GM21526 (cell line): ENCODE measurements at regions not wholly inside any gene's neighbourhood (a gene's known extent, or its start where the extent isn't known, plus 50 kb on each side); places are given as distances from the start of the nearest gene placed in this dataset.
"Not testable (repeated sequence)": the region's sequence is repeated elsewhere in the genome, so short reads cannot be mapped to it uniquely, and the experiment has no call there.

Source experiments
- ATAC-seq: cut with Tn5 transposase; IDR thresholded peaks from one replicate; pipeline ENCODE4 v1.9.1; 2021; ENCODE audit warnings: moderate library complexity; ENCODE audit not compliant: unreplicated experiment, low FRiP score

DNA sequence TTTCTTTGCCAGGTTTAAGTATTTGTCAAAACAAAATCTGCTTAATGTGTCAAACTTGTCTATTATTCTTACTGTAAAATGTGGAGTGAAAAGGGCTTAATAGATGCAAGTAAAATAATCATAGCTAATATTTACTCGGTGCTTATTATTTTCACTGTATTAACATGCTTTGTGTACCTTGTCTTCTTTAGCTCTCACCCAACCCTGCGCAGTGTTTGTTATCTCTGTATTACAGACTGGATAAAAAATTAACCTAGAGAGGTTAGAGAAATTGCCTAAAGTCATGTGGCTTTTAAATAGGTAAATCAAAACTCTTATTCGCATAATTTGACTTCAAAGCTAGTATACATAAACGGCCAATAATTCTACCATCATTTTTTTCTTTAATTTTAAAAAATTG lies 1864.8 kb downstream of the MAT2B start:
- ATAC-seq, result no peak

DNA sequence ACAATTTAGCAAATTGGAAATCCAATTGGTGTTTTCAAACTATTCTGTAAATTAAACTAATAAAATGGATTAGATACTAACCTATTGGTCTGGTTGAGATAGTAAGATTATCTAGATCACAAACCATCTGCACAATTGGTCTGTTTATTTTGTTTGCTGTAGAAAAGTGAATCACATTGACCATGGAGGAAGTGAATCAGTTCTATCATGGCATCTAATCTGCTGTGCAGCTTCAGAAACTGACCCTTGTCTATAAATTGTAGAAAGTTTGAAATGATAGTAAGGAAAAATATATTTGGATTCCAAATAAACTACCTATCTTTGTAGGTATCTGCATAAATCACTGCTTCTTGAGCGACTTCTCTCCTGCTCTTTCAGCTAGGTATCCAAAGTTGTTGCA lies 1865.4 kb downstream of the MAT2B start:
- ATAC-seq, result no peak

DNA sequence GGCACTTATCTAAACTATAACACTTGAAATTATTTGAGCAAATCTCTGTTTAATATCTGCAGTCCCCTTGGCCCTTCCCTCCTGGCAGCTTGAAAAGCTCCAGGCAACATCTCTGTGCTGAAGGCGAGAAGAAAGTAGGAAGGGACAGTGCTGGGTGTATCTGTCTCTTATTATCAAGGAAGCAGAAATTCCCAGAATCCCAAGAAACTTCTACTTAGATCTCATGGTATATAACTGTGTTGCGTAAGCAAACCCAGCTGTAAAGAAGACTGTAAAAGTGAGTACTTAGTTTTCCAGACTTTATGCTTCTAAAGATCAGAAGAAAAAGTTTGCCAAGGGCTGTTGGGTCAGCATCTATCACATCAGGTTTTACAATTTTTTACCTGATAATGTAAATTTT lies 1869.8 kb downstream of the MAT2B start:
- ATAC-seq, result no peak

DNA sequence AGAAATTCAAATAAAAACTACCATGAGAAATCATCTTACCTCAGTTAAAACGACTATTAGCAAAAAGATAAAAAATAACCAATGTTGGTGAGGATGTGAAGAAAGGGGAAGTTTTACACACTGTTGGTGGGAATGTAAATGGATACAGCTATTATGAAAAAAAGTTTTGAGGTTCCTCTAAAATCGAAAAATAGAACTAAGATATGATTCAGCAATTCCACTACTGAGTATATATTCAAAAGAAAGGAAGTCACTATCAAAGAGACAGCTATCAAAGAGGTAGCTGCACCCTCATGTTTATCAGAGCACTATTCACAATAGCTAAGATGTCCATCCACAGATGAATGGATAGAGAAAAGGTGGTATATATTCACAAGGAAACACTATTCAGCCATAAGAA lies 1888.4 kb downstream of the MAT2B start:
- no peak for ATAC-seq

DNA sequence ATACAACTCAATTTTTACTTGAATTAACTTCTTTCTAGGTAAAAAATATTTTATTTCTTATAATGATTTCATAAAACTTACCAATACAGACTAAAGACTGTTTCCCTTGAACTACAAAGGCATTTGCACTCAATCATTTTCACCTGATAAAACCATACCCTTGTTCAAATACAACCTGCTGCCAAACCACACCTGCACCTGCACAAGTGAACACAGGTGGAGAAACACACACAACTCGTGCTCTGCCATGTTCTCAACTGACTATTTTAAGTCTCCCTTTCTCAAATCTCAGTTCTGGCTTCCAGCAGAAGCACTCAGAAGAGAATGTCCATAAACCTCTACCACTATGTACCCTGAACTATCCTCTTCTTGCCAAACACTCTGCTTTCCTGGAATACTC lies 1892.1 kb downstream of the MAT2B start:
- ATAC-seq, result no peak

DNA sequence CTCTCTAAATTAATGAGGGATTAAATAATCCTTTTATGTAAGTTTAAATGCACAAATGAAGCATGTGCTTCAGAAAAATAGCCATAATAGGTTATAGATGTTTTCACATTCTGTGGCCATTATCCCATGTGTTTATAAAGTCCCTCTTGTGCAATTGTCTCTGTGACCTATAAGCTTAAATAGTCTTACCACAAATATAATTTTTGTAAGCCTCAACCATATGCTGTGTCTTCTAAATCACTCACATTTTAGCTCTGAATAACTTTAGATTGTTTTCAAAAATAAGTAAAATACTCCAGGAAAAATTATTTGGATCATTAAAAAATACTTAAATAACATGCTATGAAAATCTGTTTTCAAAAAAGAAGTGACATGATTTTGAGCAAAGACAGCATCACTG lies 1894.7 kb downstream of the MAT2B start:
- ATAC-seq, result no peak

DNA sequence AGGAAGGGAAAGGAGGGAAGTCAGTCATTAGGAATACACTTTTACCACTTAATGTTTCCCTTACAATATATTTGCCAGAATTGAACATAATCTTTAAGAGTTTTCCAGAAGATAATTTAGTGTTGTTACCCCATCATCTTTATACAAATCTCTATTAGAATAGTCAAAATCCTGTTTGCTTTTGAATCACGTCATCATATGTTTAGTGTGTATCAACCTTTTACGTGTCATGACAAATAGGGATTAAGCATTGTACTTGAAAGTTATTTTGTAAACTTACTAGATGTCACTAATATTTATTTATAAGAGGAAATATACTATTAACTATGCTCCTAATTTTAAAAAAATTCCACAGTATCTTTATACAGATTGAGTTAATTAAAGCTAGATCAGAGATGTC lies 1899.5 kb downstream of the MAT2B start:
- ATAC-seq, result no peak

DNA sequence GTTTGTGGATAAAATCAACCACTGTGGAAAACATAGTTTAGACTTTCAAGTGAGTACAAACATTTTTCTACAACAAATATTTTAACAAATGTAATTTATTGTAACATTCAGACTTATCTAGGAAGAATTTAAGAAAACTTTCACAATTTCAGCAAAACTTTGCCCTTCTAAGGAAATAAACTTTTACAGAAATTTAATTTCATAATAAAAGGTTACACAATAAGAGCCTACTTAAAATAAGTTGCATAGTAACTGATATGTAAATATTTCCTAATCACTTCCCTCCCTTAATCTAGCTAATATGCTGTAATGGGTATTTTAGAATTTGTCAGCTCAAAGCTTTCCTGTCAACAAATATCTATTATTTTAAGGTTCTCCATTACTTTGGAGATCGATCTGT lies 1899.9 kb downstream of the MAT2B start:
- no peak for ATAC-seq

DNA sequence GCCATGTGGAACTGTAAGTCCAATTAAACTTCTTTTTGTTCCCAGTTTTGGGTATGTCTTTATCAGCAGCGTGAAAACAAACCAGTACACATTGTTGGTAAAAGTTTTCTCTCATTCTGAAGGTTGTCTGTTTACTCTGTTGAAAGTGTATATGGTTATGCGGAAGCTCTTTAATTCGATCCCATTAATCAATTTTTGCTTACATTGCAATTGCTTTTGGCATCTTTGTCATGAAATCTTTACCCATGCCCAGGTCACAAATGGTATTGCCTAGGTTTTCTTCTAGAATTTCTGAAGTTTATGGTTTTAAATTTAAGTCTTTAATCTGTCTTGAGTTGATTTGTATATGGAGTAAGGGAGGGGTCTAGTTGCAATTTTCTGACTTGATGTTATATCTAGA lies 1901.9 kb downstream of the MAT2B start:
- no peak for ATAC-seq

DNA sequence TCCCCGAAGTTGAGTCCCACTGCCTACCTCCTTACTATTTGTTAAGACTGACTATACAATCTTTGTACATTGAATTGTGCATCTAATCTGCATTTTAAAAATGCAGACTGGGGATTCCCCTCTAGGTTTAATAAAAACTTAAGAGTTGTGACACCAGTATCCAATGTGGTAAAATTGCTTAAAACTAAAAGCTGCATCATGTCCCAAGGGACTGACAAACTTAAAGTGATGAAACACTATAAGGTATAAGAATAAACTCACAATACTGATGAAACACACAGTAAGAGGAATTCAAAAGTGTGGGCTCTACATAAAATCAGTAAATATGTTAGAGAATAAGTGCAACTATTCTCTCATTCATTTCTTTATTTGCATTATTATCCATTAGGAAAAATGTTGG lies 1905.1 kb downstream of the MAT2B start:
- ATAC-seq, result no peak

DNA sequence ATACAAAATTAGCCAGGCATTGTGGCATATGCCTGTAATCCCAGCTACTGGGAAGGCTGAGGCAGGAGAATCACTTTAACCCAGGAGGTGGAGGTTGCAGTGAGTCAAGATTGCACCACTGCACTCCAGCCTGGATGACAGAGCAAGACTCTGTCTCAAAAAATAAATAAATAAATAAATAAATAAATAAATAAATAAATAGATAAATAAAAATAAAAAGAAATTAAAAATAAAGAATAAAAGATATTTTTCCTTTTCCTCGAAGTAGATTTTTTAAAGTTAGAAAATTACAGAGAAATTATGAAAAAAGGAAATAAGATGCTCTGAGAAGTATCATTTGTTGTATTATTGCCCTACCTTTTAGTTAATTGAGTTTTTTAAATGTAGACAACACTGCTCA lies 1906.1 kb downstream of the MAT2B start:
- ATAC-seq, result not testable (repeated sequence)

DNA sequence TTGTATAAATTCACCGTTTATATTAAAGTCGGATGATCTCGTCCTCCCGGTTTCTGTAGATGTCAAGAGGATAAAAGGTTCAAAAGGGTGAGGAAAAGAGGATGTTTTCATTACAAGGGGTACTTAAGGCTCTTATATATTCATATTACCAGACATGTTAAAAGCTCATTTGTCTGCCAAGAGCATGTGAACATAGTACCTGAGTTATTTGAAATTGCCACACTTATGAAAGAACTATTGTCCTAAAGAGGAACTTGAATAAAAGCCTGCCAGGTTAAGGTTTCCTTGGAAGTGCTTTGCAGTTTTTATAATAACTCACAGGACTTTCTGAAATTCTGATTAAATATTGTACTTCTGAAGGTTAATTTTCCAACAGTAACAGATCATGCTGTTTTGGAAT lies 1915.1 kb downstream of the MAT2B start:
- no peak for ATAC-seq

DNA sequence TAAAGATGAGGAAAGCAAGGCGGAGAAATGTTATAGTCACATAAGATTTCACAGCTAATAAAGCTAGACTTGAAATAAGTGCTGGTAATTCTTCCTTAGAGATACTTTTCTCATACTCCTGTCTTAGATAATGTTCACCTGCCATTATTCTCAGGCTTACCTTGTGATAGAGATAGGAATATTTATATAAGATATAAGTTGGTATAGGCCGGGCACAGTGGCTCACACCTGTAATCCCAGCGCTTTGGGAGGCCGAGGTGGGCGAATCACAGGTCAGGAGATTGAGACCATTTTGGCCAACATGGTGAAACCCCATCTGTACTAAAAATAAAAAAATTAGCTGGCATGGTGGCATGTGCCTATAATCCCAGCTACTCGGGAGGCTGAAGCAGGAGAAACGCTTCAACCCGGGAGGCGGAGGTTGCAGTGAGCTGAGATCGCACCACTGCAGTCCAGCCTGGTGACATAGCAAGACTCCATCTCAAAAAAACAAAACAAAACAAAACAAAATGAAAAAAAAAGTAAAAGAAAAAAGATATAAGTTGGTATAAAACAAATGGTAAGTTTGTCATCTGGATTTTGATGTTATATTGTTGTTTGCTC lies 1918.4 kb downstream of the MAT2B start:
- ATAC-seq, result no peak

DNA sequence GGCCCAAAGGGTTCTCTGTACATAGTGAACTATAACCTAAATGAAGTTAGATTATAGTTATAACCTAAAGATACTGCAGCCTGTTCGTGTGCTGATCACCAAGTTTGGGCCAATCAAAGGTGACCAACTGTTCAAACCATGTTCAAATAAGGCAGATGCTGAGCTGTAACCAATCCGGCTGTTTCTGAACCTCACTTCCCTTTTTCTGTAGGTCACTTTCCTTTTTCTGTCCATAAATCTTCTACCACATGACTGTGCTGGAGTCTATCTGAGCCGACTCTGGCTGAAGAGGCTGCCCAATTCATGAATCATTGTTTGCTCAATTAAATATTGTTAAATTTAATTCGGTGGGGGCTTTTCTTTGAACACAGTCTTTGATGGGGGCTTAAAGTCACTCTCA lies 1920.2 kb downstream of the MAT2B start:
- no peak for ATAC-seq

DNA sequence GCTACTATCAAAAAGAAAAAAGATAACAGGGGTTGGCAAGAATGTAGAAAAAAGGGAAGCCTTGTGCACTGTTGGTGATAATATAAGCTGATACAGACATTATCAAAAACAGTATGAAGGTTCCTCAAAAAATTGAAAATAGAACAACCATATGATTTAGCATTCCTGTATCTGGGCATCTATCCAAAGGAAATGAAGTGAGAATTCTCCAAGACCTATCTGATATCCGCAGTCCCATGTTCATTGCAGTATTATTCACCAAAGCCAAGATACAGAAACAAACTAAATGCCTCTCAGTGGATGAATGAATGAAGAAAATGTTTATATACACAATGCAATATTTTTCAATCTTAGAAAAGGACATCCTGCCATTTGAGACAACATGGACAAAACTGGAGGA lies 1943.3 kb downstream of the MAT2B start:
- no peak for ATAC-seq

DNA sequence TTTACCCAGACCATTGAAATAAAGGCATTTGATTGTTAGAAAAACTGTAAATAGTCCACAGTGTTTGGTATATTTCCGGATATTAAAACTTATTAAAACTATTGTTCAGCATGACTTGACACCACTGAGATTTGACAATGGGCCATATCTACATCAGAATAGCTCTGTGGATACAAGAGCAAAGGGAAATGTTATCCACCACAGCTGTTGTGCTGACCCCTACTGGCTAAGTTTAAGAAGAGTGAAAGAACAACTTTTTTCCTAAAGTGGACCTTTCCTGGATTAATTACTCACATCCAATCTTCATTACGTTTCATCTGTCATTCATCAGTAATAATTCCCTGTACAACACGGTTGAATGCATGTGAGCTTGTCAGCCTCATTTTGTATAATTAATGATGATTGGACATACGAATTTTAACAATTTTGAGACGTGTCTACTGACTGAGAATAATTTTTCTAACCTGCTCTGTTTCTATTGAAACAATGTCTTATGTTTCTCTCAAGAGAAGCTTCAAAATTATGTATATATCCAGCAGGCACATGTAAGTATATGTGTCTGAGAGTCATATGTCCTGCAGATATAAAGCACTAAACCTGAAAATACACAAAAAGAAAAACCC lies 1952.6 kb downstream of the MAT2B start:
- no peak for ATAC-seq

DNA sequence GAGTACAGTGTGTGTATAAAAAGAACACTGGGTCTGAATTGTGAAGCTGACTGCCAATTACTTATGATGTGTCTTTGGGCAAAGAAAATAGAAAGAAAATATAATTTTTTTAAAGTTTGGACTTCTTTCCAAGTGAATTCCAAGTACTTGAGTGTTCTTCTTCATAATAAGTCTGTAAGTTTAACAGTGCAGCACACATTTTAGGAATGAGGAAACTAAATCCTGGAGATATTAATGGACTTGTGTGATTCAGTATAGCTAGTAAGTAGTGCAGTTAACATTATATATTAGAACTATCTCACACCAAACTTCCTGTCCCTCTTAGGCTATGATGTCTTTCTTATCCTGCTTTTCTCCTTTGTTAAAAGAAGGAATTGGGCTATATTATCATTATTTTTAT lies 1953.8 kb downstream of the MAT2B start:
- ATAC-seq, result no peak

DNA sequence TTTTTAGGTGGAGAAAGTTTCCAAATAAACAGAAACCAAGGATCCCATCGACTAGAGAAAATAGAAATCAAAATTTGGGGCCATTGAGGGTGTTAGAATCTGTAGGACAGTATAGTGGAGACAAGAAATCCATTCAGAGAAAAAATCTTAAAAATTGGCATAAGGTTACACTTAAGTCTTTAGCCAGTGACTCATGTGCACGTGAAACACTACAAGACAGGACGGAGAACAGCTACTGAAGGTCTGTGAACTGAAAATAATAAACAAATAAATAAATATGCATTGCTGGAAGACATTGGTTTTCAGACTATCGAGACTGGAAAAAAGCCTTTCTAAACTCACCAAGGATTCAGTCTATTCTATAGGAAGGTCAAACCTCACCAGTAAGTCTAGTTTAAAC lies 1955.5 kb downstream of the MAT2B start:
- ATAC-seq, result no peak

DNA sequence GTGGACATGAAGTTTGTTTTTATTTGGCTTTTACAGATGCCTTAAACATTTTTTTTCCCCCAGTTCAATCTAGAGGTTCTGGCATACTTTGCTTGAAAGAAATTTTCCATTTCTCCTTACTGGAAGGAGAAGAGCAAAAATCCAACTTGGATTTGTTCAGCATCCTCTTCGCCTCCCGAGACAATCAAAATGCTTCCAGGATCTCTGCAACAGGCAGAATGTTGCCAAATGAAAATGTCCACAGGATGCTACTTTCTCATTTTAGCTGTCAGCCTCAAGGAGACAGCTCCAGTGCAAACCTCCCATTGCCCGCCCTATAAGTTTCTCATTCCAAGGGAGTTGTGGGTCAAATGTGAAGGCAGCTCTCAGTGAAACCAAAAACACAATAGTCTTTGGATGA lies 1972.1 kb downstream of the MAT2B start:
- no peak for ATAC-seq

DNA sequence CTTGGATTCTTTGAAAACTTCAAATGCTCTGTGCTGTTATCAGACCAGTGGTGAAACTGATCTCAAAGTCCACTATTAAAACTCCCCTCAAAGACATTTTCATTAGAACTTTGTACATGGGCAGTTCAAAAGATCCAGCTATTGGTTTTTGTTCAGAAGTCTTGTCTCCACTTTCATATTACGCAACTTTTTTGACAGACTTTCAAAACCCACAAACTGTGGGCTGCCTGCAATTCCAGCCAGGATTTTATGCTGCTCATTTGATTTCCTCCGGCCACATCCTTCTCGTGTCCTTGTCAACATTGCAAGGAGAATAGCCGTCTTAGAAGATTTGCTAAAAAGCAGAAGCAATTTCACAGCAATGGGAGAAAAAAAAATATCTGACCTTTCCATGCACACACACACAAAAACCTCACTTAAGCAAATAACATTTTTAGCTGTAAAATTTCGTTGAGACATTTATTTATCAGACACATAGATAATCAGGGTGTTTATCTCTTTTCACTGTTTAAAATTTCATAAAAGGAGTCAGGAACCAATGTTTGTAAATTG lies 1990.5 kb downstream of the MAT2B start:
- no peak for ATAC-seq

DNA sequence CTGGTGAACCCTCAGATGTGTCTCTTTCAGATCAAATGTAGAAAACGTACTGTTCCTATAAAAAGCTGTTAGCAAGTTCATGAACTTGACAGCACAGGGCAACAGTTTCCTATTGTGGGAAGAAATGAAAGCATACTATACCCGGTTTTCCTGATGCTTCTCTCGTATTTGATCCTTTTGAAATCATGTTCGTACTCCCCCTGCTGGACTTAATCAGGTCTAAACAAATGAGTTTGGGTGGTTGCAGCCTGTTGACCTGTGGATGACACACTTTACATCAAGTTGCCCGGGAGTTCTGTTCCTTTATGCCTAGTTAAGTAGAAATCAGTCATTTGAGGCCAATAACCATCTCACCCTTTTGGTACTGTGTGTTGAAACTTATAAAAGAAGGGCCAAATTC lies 1992.3 kb downstream of the MAT2B start:
- ATAC-seq, result no peak

DNA sequence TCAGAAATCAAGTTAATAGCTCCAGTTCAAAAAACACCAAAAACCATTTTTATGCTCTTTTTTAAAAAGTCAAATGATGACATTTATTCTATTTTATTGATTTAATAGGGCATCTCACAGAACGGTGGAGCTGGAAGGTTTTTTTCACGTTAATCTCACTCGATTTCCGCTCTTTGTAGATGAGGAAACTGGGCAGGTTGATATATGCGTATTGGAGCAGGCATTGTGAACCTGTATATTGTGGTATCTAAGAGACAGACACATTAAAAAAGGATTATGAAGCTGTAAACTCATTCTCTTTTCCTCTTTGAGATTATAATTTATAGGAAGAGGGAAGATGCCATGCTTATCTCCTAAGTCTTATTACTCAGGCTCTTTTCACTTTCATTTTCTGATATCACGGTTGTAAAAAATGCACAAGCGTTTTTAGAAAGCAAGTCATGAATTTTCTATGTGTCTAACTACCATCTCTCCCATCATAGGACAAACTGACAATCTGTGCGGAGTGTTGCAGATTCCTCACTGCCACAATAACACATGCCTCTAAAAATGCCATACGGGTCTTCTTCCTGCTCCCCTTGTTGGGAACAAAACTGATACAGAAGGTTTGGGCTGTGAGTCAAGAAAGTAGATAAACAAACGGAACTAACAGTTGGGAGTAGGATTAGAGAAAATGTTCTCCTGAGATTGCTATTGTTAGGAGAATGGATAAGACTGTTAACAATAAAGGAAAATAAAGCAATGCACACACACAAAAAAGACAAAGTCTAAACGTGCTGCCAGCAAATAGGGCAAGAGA lies 1997.7 kb downstream of the MAT2B start:
- ATAC-seq, result no peak
